GM19372 (cell line): ENCODE measurements at regions not wholly inside any gene's neighbourhood (a gene's known extent, or its start where the extent isn't known, plus 50 kb on each side); places are given as distances from the start of the nearest gene placed in this dataset.

Source experiments
- ATAC-seq: cut with Tn5 transposase; IDR thresholded peaks from one replicate; pipeline ENCODE4 v1.9.1; 2021; ENCODE audit warnings: mild to moderate bottlenecking, low read depth, moderate library complexity; ENCODE audit not compliant: unreplicated experiment

GRCh38 chr2:57105694-57106093 lies 921.9 kb downstream of the CCDC85A start:
- no peak for ATAC-seq

DNA sequence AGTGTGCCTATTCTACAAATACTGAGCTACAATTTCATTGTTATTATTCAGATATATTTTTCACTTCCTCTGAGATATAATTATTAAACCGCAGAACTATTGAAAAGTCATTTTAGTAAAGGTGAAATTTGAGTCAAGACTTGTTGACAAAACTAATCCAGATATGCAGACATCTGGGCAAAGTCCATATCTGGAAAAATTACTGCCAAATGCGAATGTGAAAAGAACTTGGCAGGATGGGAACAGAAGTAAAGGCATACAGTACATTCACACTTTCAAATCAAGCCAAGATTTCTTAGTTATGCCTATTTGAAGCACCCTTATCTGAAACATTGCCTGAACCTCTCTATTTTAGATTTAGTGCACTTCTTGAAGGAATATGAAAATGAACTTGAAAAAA lies 923.6 kb downstream of the CCDC85A start:
- ATAC-seq: no peak

DNA sequence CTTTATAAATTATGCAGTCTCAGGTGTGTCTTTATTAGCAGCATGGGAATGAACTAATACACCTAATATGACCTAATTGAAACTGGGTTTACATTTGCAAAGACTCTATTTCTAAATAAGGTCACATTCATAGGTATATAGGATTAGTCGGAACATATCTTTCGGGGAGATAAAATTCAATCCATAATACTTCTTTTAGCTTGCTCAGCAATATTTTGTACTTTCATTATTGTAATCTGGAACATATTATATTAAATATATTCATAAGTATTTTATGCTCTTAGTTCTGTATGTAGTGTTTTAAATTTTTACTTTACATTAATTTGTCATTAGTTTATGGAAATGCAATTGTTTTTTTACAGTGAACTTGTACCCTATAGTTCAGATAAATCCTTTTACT lies 927.7 kb downstream of the CCDC85A start:
- ATAC-seq: no peak

- no peak for ATAC-seq
Measured at GRCh38 chr2:57119141-57119540, 927.5 kb upstream of the VRK2 start.

DNA sequence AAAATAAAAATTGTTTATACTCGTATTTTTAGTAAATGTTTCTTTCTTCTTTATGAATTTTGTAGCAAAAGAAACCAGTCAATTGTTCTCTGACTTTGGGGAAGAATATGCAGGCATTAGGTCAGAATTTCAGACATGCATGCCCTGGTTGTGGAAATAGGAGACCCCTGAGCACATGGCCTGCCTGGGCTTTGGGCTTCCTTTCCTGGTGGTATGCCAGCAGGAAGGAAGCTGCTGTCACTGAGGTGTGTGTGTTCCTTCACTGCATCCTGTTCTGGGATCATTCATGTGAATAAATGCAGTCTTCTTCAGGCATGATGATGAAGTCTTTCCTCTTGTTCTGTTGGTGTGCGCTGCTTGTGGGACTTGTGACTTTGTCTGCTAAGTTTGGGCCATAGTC lies 920.2 kb upstream of the VRK2 start:
- no peak for ATAC-seq

- no peak for ATAC-seq
Measured at GRCh38 chr2:57139179-57139578, 907.4 kb upstream of the VRK2 start.

DNA sequence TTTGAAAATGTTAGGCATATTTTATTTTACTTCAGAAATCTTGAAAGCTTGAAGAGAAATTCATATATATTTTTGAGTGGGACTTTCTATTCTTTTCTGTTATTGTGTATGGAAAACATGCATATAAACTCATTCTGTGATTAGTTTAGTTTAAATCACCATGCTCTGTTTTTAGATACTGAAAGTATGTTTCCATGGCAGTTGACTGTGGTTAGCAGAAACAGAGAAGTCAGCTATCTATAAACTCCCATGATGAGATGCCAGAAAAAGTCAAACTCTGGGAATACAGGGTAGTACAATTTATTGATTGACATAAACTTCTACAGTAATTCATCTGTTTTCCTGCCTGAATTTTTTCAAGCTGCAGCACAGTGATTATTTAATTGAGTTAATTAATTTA lies 905.3 kb upstream of the VRK2 start:
- no peak for ATAC-seq

GRCh38 chr2:57146951-57147350 lies 899.7 kb upstream of the VRK2 start:
- no peak for ATAC-seq

- ATAC-seq: no peak
Measured at GRCh38 chr2:57156231-57156924, 890.2 kb upstream of the VRK2 start.

GRCh38 chr2:57160976-57161375 lies 885.6 kb upstream of the VRK2 start:
- no peak for ATAC-seq

DNA sequence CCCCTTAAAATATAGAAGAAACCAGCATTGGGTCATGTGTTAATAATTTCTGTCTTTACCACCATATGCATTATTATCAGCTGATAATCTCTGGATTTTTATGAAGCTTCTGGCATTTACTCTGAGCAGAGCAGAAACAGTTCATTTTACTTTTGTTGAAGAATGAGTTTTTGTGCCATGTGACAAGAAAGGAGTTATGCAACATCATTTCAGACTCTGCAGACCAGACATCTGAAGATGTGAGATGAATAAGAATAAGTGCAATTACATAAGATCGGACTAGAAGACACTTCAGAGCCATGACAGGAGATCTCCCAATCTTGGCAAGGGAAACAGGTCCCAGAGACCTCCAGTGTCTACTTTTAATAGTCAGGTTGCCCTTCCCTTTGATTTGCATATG lies 869.4 kb upstream of the VRK2 start:
- no peak for ATAC-seq

GRCh38 chr2:57180042-57180567 lies 866.5 kb upstream of the VRK2 start:
- ATAC-seq: no peak

GRCh38 chr2:57180678-57181077 lies 865.9 kb upstream of the VRK2 start:
- ATAC-seq: no peak

GRCh38 chr2:57181315-57182038 lies 865.1 kb upstream of the VRK2 start:
- no peak for ATAC-seq

DNA sequence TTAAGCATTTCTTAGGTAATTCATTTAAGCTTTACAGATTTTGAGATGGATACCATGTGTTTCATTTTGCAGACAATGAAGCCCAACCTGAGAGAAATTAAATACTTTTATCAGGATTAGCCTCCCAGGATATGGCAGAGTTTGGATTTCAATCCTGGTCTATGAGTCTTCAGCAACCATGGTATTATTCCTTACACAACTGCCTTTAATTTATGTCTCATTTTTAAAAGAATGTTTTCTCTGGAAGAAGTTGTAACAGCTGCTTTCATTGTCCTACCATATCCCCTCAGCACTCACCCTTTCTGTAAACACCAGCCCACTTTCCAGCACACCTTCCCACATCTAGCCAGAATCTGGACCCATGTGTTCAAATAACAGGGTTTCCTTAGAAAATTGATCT lies 863.7 kb upstream of the VRK2 start:
- ATAC-seq: no peak

DNA sequence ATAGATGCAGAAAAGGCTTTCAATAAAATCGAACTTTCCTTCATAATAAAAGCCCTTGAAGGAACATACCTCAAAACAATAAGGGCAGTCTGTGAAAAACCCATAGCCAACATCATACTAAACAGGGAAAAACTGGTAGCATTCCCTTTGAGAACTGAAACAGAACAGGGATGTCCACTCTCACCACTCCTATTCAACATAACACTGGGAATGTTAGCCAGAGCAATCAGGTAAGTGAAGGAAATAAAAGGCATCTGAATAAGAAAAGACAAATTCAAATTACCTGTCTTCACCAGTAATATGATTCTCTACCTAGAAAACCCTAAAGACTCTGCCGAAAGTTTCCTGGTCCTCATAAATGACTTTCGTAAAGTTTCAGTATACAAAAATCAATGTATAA lies 861.0 kb upstream of the VRK2 start:
- ATAC-seq: no peak

GRCh38 chr2:57190007-57190406 lies 856.6 kb upstream of the VRK2 start:
- ATAC-seq: no peak

- ATAC-seq: no peak
Measured at GRCh38 chr2:57199663-57200062, 846.9 kb upstream of the VRK2 start.

- ATAC-seq: no peak
Measured at GRCh38 chr2:57204364-57204763, 842.2 kb upstream of the VRK2 start.

GRCh38 chr2:57205241-57205640 lies 841.4 kb upstream of the VRK2 start:
- ATAC-seq: no peak

GRCh38 chr2:57207191-57207590 lies 839.4 kb upstream of the VRK2 start:
- ATAC-seq: no peak

GRCh38 chr2:57209799-57210198 lies 836.8 kb upstream of the VRK2 start:
- ATAC-seq: no peak
